IPS-NIHi11 (cell line): ENCODE measurements at regions not wholly inside any gene's neighbourhood (a gene's known extent, or its start where the extent isn't known, plus 50 kb on each side); places are given as distances from the start of the nearest gene placed in this dataset.

ENCODE experiments used
- DNase-seq: peaks from one replicate; pipeline ENCODE4 v3.0.0; 2012; ENCODE audit warnings: mixed read lengths, low spot score

- DNase-seq: no peak
Measured at GRCh38 chr7:130931423-130931822, 197.4 kb upstream of the KLF14 start.

GRCh38 chr7:130932088-130932487, 198.1 kb upstream of the KLF14 start:
- no peak for DNase-seq

GRCh38 chr7:130932667-130933432, 198.8 kb upstream of the KLF14 start:
- DNase-seq: no peak

- DNase-seq: no peak
Measured at GRCh38 chr7:130933919-130934318, 199.9 kb upstream of the KLF14 start.

- DNase-seq: no peak
Measured at GRCh38 chr7:130935564-130936157, 201.7 kb upstream of the KLF14 start.

GRCh38 chr7:130936202-130936931, 202.4 kb upstream of the KLF14 start:
- no peak for DNase-seq

- DNase-seq: no peak
Measured at GRCh38 chr7:130937016-130937415, 203.0 kb upstream of the KLF14 start.

- no peak for DNase-seq
Measured at GRCh38 chr7:130937830-130938229, 203.8 kb upstream of the KLF14 start.

GRCh38 chr7:130938661-130939060, 204.7 kb upstream of the KLF14 start:
- no peak for DNase-seq

GRCh38 chr7:130939321-130940095, 205.5 kb upstream of the KLF14 start:
- DNase-seq: no peak

GRCh38 chr7:130940326-130940725, 206.3 kb upstream of the KLF14 start:
- DNase-seq: no peak

GRCh38 chr7:130940907-130941306, 206.9 kb upstream of the KLF14 start:
- no peak for DNase-seq

GRCh38 chr7:130941322-130942210, 207.6 kb upstream of the KLF14 start:
- DNase-seq: no peak

GRCh38 chr7:130942211-130942964, 208.4 kb upstream of the KLF14 start:
- DNase-seq: no peak

- DNase-seq: no peak
Measured at GRCh38 chr7:130943336-130943901, 209.4 kb upstream of the KLF14 start.

GRCh38 chr7:130943981-130944380, 210.0 kb upstream of the KLF14 start:
- no peak for DNase-seq

GRCh38 chr7:130944997-130945396, 211.0 kb upstream of the KLF14 start:
- DNase-seq: no peak

- DNase-seq: no peak
Measured at GRCh38 chr7:130945411-130945811, 211.4 kb upstream of the KLF14 start.

GRCh38 chr7:130946114-130946513, 212.1 kb upstream of the KLF14 start:
- no peak for DNase-seq
